Endothelial cell of umbilical vein (primary cell): ENCODE measurements at regions not wholly inside any gene's neighbourhood (a gene's known extent, or its start where the extent isn't known, plus 50 kb on each side); places are given as distances from the start of the nearest gene placed in this dataset.
"Not testable (repeated sequence)": the region's sequence is repeated elsewhere in the genome, so short reads cannot be mapped to it uniquely, and the experiment has no call there.

Experiments
- CTCF ChIP-seq, 2 donors: IDR thresholded peaks; 1 replicate in 1 of 2; 2 replicates in 1 of 2; pipeline ENCODE4 v1.5.1; 2011; ENCODE audit warnings: low read length in 2 of 2, mild to moderate bottlenecking in 2 of 2, moderate library complexity in 2 of 2, control low read depth in 1 of 2, inconsistent platforms in 1 of 2, low read depth in 1 of 2; ENCODE audit not compliant: insufficient read depth in 1 of 2; ENCODE audit errors: extremely low read depth in 1 of 2
- EZH2 ChIP-seq: IDR thresholded peaks from 2 replicates; pipeline ENCODE4 v1.6.1; 2012; ENCODE audit warnings: borderline replicate concordance, low read depth, mild to moderate bottlenecking, moderate library complexity, low read length, inconsistent platforms; ENCODE audit not compliant: severe bottlenecking
- MYC ChIP-seq: IDR thresholded peaks from one replicate; pipeline ENCODE4 v1.6.1; 2011; ENCODE audit warnings: mild to moderate bottlenecking, low read depth, low read length
- POLR2A ChIP-seq: IDR thresholded peaks from 2 replicates; pipeline ENCODE4 v1.6.1; 2012; ENCODE audit warnings: low read depth, mild to moderate bottlenecking, control low read depth, low read length
- POLR2AphosphoS5 ChIP-seq: IDR thresholded peaks from 2 replicates; pipeline ENCODE4 v1.6.1; 2012; ENCODE audit warnings: low read depth, mild to moderate bottlenecking, control low read depth, low read length, moderate library complexity; ENCODE audit not compliant: insufficient read depth

GRCh38 chr6:88406674-88407073 is 240.5 kb upstream of the CNR1 start:
- TF ChIP-seq CTCF (IDR thresholded peaks at IDR 0.05; ENCODE audit: extremely low read depth in 1 of 2, insufficient read depth in 1 of 2, low read depth in 1 of 2, low read length in 2 of 2); POLR2A; POLR2AphosphoS5; MYC; EZH2: not testable (repeated sequence)
